Kidney (tissue), 13 donors: ENCODE measurements at regions not wholly inside any gene's neighbourhood (a gene's known extent, or its start where the extent isn't known, plus 50 kb on each side); places are given as distances from the start of the nearest gene placed in this dataset.
A peak's percentile ranks its signal among the peaks of the same experiment; 100 is the strongest.

Experiments used
- DNase-seq, 5 donors: peaks; one replicate each; pipeline ENCODE4 v3.0.0-alpha.2; 2013 to 2020
- FAIRE-seq: peaks from 2 replicates; lab custom pipeline; 2012; peaks lifted over from hg19 to GRCh38; lab: Jason Lieb, UNC
- H3K27ac ChIP-seq, 2 donors: one replicate each; pipeline ENCODE4 v1.7.0; 2013; ENCODE audit warnings: low read depth in 2 of 2, low read length in 2 of 2, inconsistent platforms in 1 of 2
- H3K27me3 ChIP-seq: one replicate; pipeline ENCODE4 v1.7.1; 2013; ENCODE audit warnings: low read length, inconsistent platforms; ENCODE audit not compliant: control insufficient read depth, insufficient read depth
- H3K36me3 ChIP-seq, 3 donors: one replicate each; pipeline versions ENCODE4 v1.7.0 to v1.7.1; 2013; ENCODE audit warnings: low read length in 3 of 3, control low read depth in 1 of 3, inconsistent platforms in 1 of 3; ENCODE audit not compliant: insufficient read depth in 3 of 3, control insufficient read depth in 2 of 3
- H3K4me1 ChIP-seq, 3 donors: one replicate each; pipeline versions ENCODE4 v1.7.0 to v1.7.1; 2013; ENCODE audit warnings: low read length in 3 of 3, inconsistent platforms in 1 of 3, low read depth in 1 of 3; ENCODE audit not compliant: control insufficient read depth in 2 of 3, insufficient read depth in 2 of 3
- H3K4me3 ChIP-seq, 3 donors: one replicate each; pipeline versions ENCODE4 v1.7.0 to v1.8.1; 2013; ENCODE audit warnings: low read length in 3 of 3, control low read depth in 1 of 3, inconsistent platforms in 1 of 3
- H3K9ac ChIP-seq, 3 donors: one replicate each; pipeline versions ENCODE4 v1.7.0 to v1.7.1; 2013; ENCODE audit warnings: low read length in 3 of 3, control low read depth in 1 of 3, inconsistent platforms in 1 of 3
- H3K9me3 ChIP-seq, 3 donors: one replicate each; pipeline versions ENCODE4 v1.7.0 to v1.7.1; 2013; ENCODE audit warnings: low read length in 3 of 3, control low read depth in 1 of 3, inconsistent platforms in 1 of 3; ENCODE audit not compliant: control insufficient read depth in 2 of 3, insufficient read depth in 1 of 3
- CTCF ChIP-seq: IDR thresholded peaks from 3 replicates; pipeline ENCODE4 v1.5.1; 2012; ENCODE audit warnings: mild to moderate bottlenecking, moderate library complexity, borderline replicate concordance; ENCODE audit not compliant: insufficient read depth; ENCODE audit errors: extremely low read depth
- intact Hi-C: fragments of 100-400 bp; cut with DNase I; formaldehyde crosslinking; loops from one replicate; pipeline ENCODE4 v1.11.1; 2022
- donor health status: control.
- donor health status: control.
- donor health status: control.
- donor health status: control.
- donor health status: control.
- donor health status: DM: yes; HTN: yes; CAD: no.
- donor health status: Normal renal cell carcinoma (clear cell type).

GRCh38 chr16:72256398-72257066 lies 84.6 kb upstream of the PMFBP1 start:
- H3K4me1 ChIP-seq, result no peaks in the 10 kb centered on the region
- H3K9me3 ChIP-seq, result no peaks in the 10 kb centered on the region
- H3K27me3 ChIP-seq, result no peaks in the 10 kb centered on the region
- no peak for TF ChIP-seq CTCF
- FAIRE-seq, result no peak
- DNase-seq, result no peak
- H3K27ac ChIP-seq, result no peak overlapping the region
- H3K36me3 ChIP-seq, result no peaks in the 10 kb centered on the region
- no peak overlapping the region for H3K4me3 ChIP-seq
- H3K9ac ChIP-seq, result no peak overlapping the region
- intact Hi-C loops, result no loop called here

- intact Hi-C loops, result no loop called here
- H3K4me3 ChIP-seq, result no peak overlapping the region
Observed at GRCh38 chr16:72255786-72256185, 83.8 kb upstream of the PMFBP1 start.

GRCh38 chr16:72247821-72248253 lies 75.9 kb upstream of the PMFBP1 start:
- FAIRE-seq, result no peak

More at GRCh38 chr16:72255786-72256185, 83.8 kb upstream of the PMFBP1 start:
- no peak for DNase-seq
- TF ChIP-seq CTCF, result no peak
- no peak for FAIRE-seq
- no peak overlapping the region for H3K9ac ChIP-seq
- no peaks in the 10 kb centered on the region for H3K4me1 ChIP-seq
- H3K27ac ChIP-seq, result no peak overlapping the region
- no peaks in the 10 kb centered on the region for H3K27me3 ChIP-seq
- H3K36me3 ChIP-seq, result no peaks in the 10 kb centered on the region
- H3K9me3 ChIP-seq, result no peaks in the 10 kb centered on the region

More at GRCh38 chr16:72247821-72248253, 75.9 kb upstream of the PMFBP1 start:
- no peak overlapping the region for H3K4me3 ChIP-seq
- no peak overlapping the region for H3K9ac ChIP-seq
- no peaks in the 10 kb centered on the region for H3K9me3 ChIP-seq
- H3K27ac ChIP-seq, result no peak overlapping the region
- no peaks in the 10 kb centered on the region for H3K27me3 ChIP-seq
- intact Hi-C loops, result no loop called here
- DNase-seq, result peak in 1 of 5 donors; percentile 39
- no peak for TF ChIP-seq CTCF
- H3K4me1 ChIP-seq, result no peaks in the 10 kb centered on the region
- H3K36me3 ChIP-seq, result no peaks in the 10 kb centered on the region
